ENCODE measurements at regions not wholly inside any gene's neighbourhood (a gene's known extent, or its start where the extent isn't known, plus 50 kb on each side); places are given as distances from the start of the nearest gene placed in this dataset.

- no peak for TF ChIP-seq CTCF (conservative IDR thresholded peaks at IDR 0.05; ENCODE audit: low read length)
- no peak for TF ChIP-seq EZH2phosphoT487 (IDR thresholded peaks at IDR 0.05; ENCODE audit: borderline replicate concordance, low read depth, low read length)
Measured at GRCh38 chr7:47056731-47057130, 525.2 kb downstream of the TNS3 start.
